DMS53 (cell line): ENCODE measurements at regions not wholly inside any gene's neighbourhood (a gene's known extent, or its start where the extent isn't known, plus 50 kb on each side); places are given as distances from the start of the nearest gene placed in this dataset.

ENCODE experiments used
- DNase-seq: peaks from one replicate; lab custom pipeline; 2025; lab: John Stamatoyannopoulos, UW

- DNase-seq = no peak
Measured at GRCh38 chr13:112245989-112246388, 130.2 kb upstream of the SPACA7 start.

DNA sequence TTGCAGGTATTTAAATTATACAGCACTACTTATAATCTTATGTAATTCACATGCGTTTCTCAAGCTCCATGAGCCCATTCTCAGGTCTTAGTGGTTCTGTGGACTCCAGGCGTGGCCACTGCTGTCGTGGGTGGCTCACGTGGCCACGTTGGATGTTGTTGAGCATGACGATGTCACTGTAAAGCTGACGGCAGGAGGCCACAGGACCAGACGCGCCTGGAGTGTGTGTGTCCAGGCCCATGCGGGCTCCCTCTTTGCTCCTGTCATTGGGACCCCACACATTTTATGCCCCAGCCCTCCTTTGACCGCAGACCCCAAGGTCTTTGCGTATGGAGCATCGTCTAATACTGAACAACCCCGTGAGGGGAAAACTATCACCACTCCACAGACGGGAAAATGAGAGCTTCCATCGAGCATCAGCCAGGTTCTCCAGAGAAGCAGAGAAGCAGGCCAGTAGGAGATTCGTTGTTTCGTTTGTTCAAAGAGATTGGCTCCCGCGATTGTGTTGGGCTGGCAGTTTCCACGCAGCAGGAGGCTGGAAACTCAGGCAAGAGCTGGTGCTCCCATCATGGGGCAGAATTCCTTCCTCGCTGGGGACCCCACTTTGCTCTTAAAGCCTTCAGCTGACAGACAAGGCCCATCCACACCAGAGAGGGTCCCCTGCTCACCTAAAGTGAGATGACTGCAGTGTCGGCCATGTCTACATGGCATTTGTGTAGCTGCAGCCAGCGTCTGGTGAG, 129.3 kb upstream of the SPACA7 start:
- no peak for DNase-seq

DNA sequence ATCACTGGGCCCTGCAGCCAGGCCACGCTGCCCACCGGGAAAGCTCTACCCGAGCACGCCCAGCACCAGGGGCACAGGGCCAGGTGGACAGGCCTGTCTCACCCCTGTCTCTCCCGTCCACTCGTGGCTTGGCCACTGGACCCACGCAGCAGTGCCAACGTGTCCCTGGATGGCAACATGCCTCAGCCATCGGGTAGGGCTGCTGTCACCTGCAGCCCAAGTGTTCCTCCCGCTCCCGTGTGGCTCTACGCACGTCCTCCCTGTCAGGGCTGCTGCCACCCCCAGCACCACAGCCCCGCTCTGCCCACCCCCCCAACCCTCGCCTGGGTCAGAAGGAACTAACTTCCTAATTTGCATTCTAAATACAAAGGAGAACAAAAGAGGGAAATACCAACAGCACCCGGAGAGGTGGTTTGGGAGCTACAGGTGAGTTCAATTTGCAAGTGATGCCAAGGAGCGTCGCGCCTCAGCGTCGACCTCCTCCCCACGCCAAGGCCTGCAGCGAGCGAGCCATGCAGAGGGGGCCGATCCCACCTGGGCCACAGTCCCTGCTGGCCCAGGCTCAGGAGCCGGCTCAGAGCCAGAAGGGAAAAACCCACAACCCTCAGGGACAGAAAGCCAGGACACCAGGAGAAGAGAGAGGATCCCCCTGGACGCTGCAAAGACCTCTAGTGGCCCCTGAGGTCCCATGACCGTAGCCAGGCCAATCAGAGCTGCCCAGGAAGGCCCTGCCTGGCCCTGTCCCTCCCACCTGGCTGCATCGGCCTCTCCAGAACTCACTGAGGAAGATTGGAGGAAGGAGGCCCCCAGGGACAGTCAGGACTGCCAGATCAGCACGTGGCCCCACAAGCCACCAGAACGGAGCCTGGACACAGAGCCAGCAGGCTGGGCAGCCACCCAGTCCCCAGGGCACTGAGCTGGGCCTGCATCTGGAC, 128.4 kb upstream of the SPACA7 start:
- no peak for DNase-seq

GRCh38 chr13:112248406-112248760, 127.8 kb upstream of the SPACA7 start:
- DNase-seq = no peak

GRCh38 chr13:112248862-112249592, 127.1 kb upstream of the SPACA7 start:
- no peak for DNase-seq

- no peak for DNase-seq
Measured at GRCh38 chr13:112249644-112250610, 126.2 kb upstream of the SPACA7 start.

GRCh38 chr13:112250788-112251445, 125.2 kb upstream of the SPACA7 start:
- no peak for DNase-seq

GRCh38 chr13:112251930-112252585, 124.1 kb upstream of the SPACA7 start:
- no peak for DNase-seq

DNA sequence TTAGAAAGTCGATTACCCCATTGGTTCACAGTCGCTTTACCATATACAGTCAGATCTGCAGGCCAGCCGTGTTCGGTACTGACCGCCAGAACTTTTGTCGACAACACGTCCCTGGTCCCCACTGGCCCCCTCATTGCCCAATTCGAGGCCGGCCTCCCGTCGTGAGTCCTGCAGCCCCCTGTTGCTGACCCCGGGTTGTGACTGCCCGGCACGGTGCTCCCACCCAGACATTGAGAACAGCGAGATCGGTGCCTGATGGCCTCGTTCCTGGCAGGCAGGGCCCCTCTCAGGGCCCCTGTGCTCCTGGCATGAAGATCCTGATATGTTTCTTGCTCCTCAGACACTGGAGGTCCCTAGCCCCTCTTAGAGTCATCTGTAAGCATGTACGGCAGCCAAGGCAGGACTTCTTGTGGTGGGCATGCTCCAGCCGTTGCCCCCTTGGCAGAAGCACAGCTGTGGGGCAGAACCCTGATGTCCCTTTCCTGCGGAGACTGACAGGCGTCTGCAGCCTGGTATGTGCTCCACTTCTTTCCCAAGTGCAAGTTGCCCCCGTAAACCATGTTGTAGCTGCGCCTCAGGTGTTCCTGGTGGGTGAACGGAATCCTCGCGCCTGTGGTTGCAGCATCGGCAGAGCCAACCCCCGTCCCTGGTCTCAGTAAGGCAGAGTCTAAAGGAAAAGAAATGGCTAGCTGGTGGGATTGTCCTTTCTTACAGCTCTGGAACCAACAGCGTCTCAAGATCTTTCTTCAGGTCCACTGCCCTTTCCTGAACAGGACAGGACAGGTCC, 123.2 kb upstream of the SPACA7 start:
- DNase-seq = no peak

DNA sequence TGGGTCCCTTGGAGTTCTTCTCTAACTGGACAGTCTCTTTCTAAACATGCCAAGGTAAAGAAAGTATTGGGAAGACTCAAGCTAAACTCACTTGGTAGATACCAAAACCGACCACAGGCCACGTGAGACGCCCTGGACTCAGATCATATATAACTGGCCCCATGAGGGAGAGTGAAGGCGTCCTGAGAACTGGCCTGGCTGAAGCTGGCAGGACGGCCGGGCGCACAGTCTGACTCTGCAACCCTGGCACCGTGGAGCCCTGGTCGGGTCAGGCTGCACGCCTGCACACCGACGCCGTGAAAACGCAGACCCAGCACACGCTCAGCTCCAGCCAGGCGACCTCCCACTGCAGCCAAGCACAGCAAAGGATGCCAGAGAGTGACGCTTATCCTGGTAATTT, 122.5 kb upstream of the SPACA7 start:
- DNase-seq = no peak

DNA sequence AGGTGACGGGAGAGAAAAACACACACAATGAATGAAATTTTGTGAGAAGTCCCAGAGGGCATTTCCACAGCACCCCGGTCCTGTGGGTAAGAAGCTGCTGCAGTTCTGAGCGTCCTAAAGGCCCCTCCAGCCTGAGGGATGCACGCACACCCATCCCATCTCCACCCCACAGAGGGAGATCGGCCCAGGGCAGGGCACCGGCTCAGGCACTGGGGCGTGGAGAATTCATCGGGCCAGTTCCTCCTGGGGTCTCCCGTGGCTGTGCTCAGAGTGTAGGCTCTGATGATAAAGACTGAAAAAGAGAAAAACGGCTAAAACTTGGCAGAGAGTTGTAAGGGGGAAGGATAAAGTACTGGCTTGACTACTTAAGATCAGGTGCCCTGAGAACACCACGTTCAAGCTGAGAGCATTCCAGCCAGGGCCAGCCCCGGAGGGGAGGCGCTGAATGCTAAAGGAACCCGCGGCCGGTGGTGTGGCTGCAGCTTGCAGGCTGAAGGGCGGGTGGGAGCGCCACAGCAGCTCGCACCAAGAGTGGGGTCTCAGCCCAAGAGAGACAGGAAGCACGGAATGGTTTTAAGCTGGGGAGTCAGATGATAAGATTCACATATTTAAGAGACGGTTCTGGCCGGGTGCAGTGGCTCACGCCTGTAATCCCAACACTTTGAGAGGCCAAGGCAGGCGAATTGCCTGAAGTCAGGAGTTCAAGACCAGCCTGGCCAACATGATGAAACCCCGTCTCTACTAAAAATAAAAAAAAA, 121.9 kb upstream of the SPACA7 start:
- no peak for DNase-seq

DNA sequence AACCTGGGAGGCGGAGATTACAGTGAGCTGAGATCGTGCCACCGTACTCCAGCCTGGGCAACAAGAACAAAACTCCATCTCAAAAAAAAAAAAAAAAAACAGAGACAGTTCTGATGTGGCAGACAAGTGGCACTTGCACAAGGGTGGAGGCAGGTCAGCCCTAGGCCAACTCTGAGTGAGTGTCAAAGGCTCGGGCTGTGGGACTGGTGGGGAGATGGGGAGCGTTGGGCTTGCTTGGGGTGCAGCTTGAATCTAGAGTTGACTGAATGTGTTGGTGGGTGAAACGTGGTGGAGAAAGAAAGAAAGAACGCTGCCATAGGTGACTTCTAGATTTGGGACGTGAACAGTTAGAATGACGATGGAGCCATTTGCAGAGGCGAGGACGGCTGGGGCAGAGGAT, 121.3 kb upstream of the SPACA7 start:
- no peak for DNase-seq

- no peak for DNase-seq
Measured at GRCh38 chr13:112255550-112256120, 120.5 kb upstream of the SPACA7 start.

- DNase-seq = no peak
Measured at GRCh38 chr13:112256716-112257494, 119.2 kb upstream of the SPACA7 start.

DNA sequence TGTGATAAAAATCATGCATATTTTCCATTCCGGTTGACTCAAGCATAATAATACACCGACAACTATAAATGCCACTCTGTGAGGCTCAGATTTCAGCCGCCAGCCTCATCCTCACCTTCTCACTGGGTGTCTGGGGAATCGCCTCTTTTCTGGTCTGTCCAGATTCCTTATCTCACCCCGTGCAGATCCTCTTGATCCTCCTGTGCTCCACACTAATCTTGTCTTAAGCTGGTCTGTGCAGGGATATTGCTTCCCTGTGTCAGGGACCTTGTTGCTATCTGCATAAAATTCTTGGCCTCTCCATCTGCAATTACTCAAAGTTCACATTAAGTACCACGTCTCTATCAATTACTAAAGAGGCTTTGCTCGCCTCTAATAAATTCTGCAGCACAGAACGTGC, 116.6 kb upstream of the SPACA7 start:
- DNase-seq = no peak

DNA sequence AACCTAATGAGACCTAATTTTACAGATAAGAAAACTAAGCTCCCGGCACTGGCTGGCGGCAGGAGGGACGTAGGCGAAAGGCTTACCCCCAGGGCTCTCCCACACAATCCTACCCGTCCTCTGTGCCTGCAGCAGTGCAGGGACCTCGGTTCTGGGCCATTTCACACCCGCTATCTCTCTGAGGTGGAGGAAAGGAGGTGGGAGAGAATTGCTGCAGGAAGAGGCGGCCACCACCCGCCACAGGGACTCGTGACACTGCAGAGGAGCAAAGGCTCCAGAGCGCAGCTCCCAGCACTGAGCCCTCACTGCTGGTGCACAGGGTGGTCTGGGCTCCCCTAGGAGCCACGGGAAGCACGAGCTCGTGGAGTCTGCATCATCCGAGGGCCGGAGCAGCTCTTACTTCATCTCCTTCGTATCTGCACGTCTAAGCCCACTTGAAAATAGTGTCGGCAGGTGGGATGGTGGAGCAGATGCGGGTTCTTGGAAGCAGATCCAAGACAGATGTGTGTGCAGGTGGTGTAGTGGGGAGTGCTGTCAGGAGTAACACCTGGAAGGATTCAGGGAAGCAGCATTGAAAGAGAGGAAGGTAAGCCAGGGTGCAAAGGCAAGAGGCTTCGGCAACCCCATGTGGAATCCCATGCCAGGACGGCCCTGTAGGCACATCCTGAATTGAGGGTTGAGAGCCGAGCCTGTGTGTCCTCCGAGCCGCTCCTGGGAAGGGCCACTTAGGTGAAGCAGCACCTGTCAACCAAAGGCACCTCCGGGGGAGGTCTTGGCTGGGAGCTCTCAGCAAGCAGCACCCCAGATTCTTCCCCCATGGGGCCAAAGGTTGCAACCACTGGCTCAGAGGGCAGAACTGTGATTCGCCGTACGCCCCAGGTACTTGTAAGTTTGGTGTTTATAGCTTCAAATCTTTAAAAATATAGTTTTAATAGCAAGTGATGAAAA, 115.8 kb upstream of the SPACA7 start:
- DNase-seq = no peak
